HG02870 (cell line): ENCODE measurements at regions not wholly inside any gene's neighbourhood (a gene's known extent, or its start where the extent isn't known, plus 50 kb on each side); places are given as distances from the start of the nearest gene placed in this dataset.

Source experiments
- ATAC-seq: cut with Tn5 transposase; IDR thresholded peaks from one replicate; pipeline ENCODE4 v1.9.1; 2021; ENCODE audit warnings: mild to moderate bottlenecking, moderate library complexity; ENCODE audit not compliant: unreplicated experiment

DNA sequence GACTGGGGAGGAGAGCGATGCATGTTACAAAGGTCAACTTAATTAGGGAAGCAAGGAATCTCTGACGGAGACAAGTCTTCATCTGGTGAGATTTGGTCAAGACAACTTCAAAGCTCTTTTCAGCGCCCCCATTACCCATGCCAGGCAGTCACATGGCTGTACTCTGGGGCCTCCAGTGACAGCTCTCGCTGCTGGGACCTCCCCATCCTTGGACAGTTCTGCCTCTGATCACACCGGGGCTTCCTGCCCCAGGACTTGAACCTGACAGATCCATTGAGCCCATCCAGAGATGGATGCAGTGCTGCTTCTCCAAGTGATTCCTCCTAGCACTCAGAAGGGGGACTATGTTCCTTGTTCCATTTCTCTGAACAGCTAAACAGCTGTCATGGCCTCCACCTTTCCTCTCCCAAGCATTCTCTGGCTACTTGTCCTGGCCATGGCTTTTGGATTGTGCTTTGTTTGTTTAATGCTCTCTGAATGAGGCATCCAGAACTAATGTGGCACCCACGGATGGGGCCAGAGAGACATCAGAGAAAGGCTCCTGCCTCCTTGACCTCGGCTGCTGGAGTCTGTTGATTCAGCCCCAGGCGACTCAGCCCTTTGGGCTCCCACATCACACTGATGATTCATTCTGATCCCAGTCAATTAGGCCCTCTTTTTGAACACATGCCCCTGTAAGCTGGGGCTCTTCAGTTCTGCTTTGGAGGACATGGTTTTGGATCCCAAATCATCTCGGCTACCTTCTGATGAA is 122.1 kb upstream of the ADAMTS16 start:
- peak; percentile 66 for ATAC-seq

DNA sequence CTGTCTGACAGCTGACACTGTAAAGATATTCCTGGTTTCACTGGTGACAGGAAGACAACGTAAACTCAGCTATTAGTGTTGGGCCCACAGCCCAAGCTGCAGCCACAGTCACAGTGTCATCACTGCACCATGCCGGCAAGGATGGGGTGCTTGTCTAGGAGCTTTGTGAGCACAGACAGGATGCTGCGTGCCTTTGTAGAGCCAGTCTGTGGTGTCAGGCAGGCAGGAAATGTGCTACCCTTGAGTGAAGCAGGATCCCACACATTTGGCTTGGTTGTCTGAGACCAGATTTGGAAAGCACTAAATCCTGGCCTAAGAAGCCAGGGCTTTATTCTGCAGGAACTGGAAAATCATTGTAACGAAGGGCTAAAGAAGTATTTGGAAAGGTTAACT is 121.6 kb upstream of the ADAMTS16 start:
- ATAC-seq: peak; percentile 44

DNA sequence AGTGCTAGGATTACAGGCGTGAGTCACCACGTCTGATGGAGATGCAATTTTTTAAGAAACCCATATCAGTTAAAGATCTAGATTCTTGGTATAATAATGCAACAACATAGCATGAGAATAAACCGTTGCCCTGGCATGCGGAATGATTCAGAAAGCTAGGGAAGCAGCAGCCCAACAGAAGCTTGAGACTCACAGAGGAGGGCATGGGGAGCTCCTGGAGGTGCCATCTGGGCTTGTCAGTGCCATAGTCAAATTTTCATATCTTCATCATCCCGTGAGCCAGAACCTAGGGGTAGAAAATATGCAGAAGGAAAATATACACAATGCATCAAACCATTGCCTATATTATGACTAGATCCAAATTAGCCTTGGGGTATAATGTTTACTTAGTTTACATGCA is 118.7 kb upstream of the ADAMTS16 start:
- no peak for ATAC-seq

DNA sequence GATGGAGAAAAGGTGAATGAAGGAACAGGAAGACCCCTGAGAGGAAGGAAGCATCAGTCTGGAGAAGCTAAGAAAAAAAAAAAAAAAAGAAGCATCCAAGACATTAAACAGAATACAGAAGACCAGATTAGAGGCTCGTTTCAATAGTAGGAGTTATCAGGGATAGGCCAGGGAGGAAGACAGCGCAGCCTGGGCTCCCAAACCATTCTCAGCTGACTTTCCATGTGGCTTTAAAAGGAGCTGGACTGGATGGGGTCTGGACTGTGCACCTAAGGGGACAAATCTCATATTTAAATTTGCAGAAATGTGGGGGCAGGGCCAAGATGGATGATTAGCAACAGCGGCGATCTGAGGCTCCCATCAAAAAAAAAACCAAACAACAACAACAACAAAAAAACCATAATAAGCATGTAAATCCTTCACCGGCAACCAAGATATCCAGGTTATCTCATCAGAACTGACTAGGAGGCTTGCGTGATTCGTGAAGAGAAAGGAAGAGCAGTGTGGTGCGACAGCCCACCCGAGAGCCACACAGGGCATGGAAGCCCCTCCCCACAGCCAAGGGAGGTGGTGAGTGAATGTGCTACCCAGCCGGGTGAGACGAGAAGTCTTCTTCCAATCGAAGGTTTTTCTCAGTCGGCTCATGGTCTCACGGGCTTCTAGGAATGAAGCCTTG is 114.9 kb upstream of the ADAMTS16 start:
- ATAC-seq: no peak

DNA sequence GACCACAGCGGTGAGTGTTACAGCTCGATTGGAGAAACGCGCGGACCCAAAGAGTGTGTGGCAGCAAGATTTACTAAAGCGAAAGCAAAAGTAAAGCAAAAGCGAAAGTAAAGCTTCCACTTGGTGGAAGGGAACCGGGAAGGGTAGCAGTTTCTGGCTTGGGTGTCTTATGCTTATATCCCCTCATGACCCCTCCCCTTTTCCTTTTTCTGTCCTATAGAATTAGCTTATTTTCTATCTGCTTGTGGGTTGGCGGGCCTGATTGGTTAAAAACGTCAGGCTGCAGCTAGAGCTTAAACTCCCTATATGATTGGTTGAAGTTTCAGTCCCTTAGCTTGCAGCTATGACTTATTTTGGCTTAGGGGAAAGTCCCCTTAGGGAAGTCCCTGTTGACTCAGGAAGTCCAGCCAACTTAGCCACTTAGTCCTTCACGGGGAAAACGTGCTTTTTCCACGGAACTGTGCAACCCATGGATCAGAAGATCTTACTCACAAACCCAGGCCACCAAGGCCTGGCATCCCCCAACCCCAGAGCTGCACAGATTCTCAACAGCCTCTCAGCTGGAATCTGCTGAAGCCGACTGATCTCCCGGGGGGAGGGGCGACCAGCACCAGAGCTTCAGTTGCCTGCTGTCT is 114.2 kb upstream of the ADAMTS16 start:
- ATAC-seq: no peak

DNA sequence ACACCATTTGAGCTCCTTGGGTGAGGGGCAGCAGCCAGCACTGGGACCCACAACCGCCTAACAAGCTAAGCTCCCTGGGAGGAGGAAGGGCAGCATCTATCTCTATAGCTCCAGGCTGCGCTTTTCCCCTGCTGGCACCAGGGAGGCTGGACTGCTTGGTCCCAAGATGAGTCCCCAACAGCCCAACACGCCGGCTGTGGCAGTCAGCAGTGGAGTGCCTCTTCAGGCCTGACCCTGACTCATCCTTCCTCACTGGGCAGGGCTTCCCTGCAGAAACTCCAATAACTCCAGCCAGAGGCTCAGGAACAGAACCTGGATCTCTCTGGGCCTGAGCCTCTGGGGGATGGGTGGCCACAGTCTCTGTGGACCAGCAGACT is 113.7 kb upstream of the ADAMTS16 start:
- ATAC-seq: no peak

DNA sequence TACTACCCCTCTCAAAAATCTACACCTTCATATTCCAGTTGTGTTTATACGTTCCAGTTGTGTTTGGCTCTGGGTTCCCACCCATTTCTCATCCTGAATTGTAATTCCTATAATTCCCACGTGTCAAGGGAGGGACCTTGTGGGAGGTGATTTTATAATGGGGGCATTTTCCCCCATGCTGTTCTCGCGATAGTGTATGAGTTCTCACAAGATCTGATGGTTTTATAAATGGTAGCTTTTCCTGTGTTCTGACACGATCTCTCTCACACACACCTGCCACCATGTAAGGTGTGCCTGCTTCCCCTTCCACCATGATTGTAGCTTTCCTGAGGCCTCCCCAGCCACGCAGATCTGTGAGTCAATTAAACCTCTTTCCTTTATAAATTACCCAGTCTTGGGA is 108.5 kb upstream of the ADAMTS16 start:
- no peak for ATAC-seq

DNA sequence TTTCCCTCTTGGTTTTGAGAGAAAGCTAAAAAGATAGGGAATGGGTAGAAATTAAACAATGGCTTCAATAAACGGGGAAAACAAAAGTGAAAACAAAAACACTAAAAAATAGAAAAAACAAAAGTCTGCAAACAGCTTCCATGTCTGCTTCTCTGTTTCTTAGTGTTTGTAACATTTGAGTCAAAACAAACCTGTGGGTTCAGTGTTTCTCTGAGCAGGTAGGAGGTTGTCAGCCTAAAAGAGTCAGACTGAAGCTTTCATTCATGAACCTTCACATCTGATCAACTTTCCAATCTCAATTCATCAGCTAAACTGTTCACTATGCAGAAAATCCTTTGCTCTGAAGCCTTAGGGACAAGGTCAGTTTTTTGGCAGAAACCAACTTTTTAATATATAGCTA is 102.5 kb upstream of the ADAMTS16 start:
- peak; percentile 56 for ATAC-seq

DNA sequence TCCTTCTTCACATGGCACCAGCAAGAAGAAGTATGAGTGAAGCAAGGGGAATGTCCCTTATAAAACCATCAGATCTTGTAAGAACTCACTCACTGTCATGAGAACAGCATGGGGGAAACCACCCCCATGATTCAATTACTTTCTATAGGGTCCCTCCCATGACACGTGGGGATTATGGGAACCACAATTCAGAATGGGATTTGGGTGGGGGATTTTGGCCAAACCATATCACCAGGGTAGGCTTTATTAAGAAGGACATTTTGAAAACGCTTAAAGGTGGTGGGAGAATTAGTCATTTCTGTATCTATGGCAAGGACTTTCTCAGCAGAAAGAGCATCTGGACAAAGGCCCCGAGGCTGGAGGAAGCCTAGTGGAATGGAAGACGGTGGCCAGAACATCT is 100.2 kb upstream of the ADAMTS16 start:
- peak; percentile 60 for ATAC-seq

DNA sequence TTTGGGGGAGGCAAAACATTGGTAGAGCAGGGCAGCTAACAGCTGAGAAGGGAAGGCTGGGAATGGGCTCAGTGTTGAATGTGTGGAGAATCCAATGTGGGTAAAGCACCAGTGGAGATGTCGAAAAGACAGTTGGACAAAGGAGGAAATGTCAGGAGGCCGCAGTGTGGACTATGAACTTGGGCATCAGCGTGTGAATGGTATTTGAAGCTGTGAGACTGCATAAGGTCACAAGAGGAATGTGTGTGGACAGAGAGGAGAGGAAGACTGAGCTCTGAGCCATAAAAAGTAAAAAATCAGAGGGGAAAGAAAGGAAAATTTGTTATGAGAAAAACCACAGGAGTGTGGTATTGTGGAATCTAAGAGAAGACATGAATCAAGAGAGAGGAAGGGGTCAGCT is 99.4 kb upstream of the ADAMTS16 start:
- no peak for ATAC-seq

DNA sequence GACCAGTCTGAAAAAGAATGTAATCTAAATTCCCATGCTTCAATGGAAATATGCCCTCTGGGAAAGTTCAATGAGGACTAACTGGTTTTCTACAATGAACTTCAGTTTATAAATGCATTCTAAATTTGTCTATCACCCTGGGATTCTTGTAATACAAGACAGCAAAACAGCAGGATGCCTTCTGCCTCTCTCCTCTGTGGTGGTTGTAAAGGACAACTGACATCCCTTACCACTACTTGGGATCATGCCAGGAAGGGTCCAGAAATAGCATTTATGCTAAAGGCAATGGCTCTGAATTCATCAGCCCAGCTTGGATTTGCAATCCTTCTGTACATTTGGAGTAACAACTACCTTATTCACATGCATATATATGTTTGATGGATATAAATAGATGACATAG is 97.3 kb upstream of the ADAMTS16 start:
- no peak for ATAC-seq

DNA sequence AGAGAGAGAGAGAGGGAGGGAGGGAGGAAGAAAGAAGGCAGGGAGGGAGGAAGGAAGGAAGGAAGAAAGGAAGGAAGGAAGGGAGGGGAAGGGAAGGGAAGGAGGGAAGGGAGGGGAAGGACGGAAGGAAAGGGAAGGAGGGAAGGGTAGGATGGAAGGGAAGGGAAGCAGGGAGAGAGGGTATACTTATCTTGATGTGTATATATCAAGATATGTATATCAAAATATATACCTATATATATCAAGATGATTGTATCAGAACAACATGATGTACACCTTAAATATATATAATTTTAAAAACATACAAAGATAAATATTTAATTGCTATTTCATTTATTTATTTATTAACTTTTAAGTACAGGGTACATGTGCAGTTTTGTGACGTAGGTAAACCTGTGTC is 96.8 kb upstream of the ADAMTS16 start:
- ATAC-seq: no peak

DNA sequence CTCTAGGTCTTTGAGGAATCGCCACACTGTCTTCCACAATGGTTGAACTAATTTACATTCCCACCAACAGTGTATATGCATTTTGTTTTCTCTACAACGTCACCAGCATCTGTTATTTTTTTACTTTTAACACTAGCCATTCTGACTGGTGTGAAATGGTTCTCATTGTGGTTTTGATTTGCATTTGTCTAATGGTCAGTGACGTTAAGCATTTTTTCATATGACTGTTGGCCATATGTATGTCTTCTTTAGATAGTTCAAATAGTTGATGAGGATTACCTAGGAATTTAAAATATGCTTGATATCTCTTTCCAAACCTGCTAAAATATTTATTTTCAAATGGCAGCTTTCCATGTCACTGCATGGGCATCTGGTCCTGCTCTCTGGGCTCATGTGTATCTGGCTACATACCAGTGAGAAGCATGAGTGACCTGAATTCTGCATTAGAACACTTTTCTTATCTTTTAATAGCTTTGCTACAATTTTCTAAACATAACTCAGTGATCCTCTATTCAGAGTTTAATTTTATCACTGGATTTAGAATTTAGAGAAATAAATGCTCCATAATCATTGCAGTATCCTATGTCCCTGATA is 95.8 kb upstream of the ADAMTS16 start:
- ATAC-seq: no peak

DNA sequence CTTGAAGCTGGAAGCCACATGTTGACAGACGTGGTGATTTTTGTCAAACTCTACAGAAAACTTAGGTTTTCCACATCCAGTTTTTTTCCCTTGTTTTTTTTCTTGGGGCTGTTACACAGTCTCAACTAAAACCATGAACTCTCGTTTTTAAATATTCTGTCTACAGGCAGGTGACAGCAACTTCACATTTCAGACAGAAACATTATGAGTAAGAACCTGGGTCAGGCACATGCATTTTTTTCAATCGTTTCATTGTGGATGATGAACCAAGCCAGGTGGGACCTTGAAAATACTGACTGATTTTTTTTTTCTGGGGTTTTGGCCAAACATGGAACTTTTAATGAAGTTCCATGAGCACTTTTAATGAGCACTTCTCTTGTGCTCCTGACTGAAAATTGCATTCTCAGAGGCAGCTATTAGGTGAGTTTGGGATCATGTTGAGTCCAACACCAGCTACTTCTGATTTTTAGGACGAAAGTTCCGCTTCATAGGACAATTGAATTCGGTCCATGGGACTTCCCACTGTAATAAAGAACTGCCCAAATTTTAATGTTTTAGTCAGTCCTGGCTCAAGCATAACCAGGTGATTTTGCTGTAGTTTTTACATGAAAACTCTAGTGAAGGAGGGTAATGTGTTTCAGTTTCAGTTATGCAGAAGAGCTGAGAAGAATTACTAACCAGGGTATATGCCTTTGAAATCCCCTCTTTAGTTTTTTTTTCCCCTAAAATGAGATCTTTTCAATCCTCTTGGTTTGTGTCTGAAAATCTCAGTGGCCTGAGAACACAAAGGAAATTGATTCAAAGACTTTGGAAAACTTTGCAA is 93.2 kb upstream of the ADAMTS16 start:
- ATAC-seq: peak; percentile 80

DNA sequence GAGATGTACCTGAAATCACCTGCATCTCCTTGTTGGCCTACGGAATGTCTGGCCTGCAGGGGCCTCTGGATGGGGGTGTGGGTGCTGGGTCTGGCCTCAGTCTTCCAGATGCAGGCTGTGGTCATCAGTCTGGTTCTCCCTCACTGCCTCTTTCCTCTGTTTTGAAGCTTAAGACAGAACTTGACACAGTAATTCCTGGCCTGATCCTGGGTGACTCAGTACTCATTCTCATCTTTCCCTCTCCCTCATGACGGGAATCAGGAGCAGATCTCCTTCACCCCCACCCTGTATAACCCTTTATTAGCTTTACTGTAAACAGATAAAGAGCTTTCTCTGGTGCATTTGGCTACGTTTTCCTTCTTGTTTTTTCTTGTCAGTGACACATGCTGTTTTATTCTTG is 89.3 kb upstream of the ADAMTS16 start:
- no peak for ATAC-seq

DNA sequence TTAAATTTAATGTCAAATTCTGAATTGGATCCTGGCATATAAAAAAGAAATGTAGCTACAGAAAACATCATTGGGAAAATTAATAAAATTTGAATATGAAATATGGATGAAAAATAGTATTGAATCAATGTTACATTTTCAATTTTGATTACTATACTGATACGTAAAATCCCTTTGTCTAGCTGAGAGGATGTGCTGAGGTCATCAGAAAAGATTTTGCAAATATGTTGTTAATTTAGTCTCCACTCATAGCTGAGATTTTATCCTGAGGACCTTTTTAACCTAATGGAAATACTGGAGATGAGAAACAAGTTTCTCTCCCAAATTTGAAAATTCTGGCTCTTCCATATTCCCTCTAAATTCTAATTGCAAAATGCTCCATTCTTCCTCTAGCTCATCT is 84.4 kb upstream of the ADAMTS16 start:
- no peak for ATAC-seq

DNA sequence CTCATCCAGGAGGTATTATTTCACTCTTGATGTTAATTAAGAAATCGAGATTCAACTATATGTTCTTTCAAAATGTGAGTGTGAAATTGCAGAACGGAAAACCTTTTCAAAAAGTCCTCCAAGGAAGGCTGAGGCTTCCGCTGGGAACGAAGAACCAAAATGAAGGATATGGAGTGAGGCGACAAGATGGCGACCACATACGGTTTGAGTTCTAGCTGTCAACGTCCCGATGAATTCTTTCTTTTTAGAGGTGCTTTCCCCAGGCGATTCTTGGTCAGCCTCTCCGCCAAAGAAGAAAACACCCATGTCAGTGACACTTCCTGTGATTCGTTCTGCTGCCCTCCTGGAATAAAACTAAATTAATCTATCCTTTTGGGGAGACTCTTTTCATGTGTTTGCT is 78.3 kb upstream of the ADAMTS16 start:
- no peak for ATAC-seq

DNA sequence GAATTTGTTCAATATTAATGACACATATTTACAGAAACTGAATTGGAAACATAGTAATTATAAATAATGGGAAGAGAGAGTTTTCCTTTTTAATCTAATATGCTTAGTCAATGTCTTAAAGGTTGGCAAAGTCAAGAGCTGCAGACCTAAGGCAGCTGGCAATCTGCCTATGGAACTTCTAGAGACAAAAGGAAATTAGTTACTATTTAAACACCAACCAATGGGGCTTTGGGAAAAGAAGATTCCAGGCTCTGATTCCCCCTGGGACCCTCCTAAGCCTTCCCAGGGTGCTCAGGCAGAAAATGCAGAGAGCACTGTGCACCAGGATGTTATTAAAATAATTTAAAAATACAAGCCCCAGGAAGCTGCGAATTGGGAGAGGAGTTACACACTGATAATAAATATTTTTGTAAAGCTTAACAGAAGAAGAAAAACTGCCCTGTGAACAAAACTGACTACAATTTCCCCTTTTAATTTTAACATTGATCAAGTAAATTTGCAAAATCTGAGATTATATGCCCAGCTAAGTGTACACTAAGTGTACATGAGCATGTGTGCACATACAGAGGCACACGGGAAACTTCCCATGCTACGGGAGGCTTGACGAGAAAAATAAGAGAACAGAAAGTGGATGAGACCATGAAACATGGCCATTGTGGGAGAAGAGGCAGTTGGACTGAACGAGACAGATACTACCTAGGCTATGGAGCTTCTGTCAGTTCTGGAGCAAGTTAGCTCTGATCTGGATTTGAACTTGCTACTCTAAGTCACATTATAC is 77.4 kb upstream of the ADAMTS16 start:
- no peak for ATAC-seq

DNA sequence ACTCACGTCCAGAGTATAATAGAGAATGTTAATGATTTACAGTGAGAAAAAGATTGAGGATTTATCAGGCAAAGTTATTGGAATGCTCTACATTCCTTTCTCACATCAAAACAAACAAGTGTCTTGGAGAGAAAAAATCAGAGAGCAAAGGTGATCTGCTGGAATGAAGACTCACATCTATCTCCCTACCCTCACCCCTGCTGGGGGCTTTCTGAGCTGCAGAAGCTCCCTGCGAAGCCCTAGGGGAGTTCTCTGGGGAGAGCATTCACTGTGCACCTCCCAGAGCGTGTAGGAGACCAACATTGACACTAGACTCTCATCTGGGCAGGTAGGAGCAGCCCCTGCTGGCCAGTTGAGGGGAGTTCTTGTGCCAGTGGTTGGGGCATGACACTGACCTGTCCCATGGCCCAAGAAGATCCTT is 76.6 kb upstream of the ADAMTS16 start:
- peak; percentile 44 for ATAC-seq

DNA sequence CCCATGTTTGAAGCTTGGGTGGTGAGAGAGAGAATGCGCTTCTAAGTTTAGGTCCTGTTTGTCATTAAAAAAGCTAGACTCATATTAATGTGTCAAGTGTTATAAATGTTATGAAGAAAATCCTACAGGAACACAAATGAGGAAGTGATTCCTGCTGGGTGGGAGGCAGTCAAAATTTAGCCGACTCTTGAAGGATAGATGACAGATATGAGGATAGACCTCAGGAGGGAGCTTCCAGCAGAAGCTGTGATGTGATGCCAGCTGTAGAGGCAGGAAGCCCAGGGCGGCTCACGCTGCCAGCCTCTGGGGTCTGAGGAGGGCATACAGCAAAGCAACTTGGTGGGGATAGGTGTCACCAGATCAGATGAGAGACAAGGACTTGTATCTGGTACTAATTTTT is 74.7 kb upstream of the ADAMTS16 start:
- ATAC-seq: no peak
